OCI-LY7 (cell line): ENCODE measurements at regions not wholly inside any gene's neighbourhood (a gene's known extent, or its start where the extent isn't known, plus 50 kb on each side); places are given as distances from the start of the nearest gene placed in this dataset.

Experiments used
- BruUV-seq: library from RNA; stranded (reverse); fragments of 400-500 nt; replicated peaks from 2 replicates; lab custom pipeline; 2021; lab: Mats Ljungman, UMichigan
- CTCF ChIA-PET: fragments of 300-600 bp; sonication (Branson Sonifier 250); formaldehyde crosslinking; loops from one replicate; lab custom pipeline; 2022; ENCODE audit warnings: antibody characterized with exemption; ENCODE audit not compliant: unreplicated experiment; lab: Charles Lee
- POLR2A ChIA-PET: fragments of 300-600 bp; sonication (Branson Sonifier 250); formaldehyde crosslinking; loops from one replicate; lab custom pipeline; 2022; ENCODE audit warnings: antibody characterized with exemption; lab: Charles Lee
- DNase-seq: peaks from one replicate; pipeline ENCODE4 v3.0.0-alpha.2; 2015; ENCODE audit warnings: low spot score
- H2AFZ ChIP-seq: fragments of 200-600 bp; sonication (generic), shearing (Covaris generic); 2 replicates; pipeline ENCODE4 v1.6.1; 2014; ENCODE audit warnings: mild to moderate bottlenecking, antibody characterized with exemption, low read length, moderate library complexity
- H3K27ac ChIP-seq: fragments of 200-600 bp; sonication (generic); 2 replicates; pipeline ENCODE4 v1.5.1; 2014; ENCODE audit warnings: mixed run types, low read depth, mild to moderate bottlenecking, moderate library complexity, low read length, inconsistent platforms; ENCODE audit not compliant: poor library complexity, severe bottlenecking
- H3K36me3 ChIP-seq: fragments of 200-600 bp; sonication (generic); 2 replicates; pipeline ENCODE4 v1.6.1; 2014; ENCODE audit warnings: mild to moderate bottlenecking, antibody characterized with exemption, low read length, moderate library complexity, mixed read lengths; ENCODE audit not compliant: insufficient read depth
- H3K4me1 ChIP-seq: fragments of 200-600 bp; sonication (generic); 2 replicates; pipeline ENCODE4 v1.5.1; 2014; ENCODE audit warnings: mild to moderate bottlenecking, low read length; ENCODE audit not compliant: insufficient read depth, poor library complexity, severe bottlenecking
- H3K4me2 ChIP-seq: fragments of 200-600 bp; sonication (generic); 2 replicates; pipeline ENCODE4 v1.6.1; 2014; ENCODE audit warnings: mild to moderate bottlenecking, low read length
- H3K4me3 ChIP-seq: fragments of 200-600 bp; sonication (generic); 2 replicates; pipeline ENCODE4 v1.5.1; 2014; ENCODE audit warnings: mild to moderate bottlenecking, low read depth, low read length; ENCODE audit not compliant: poor library complexity, severe bottlenecking
- H3K79me2 ChIP-seq: fragments of 200-600 bp; sonication (generic); 2 replicates; pipeline ENCODE4 v1.6.1; 2016; ENCODE audit warnings: low read depth, mild to moderate bottlenecking, low read length, moderate library complexity, mixed read lengths; ENCODE audit not compliant: insufficient read depth
- H3K9me2 ChIP-seq: fragments of 200-600 bp; sonication (generic); 2 replicates; pipeline ENCODE4 v1.6.1; 2016; ENCODE audit warnings: mild to moderate bottlenecking, low read length, mixed read lengths; ENCODE audit not compliant: insufficient read depth
- H3K9me3 ChIP-seq: fragments of 200-600 bp; sonication (generic); 2 replicates; pipeline ENCODE4 v1.6.1; 2014; ENCODE audit warnings: mild to moderate bottlenecking, mixed run types, low read length, mixed read lengths
- H4K20me1 ChIP-seq: fragments of 200-600 bp; sonication (generic); 2 replicates; pipeline ENCODE4 v1.6.1; 2014; ENCODE audit warnings: mild to moderate bottlenecking, antibody characterized with exemption, low read length, moderate library complexity, mixed read lengths; ENCODE audit not compliant: insufficient read depth
- EZH2phosphoT487 ChIP-seq: fragments of 200-600 bp; sonication (generic); IDR thresholded peaks from 2 replicates; pipeline ENCODE4 v1.6.1; 2018; ENCODE audit warnings: low read depth, borderline replicate concordance, mild to moderate bottlenecking, mixed run types, antibody characterized with exemption, low read length, moderate library complexity, mixed read lengths
- intact Hi-C: fragments of 100-400 bp; cut with micrococcal nuclease; formaldehyde crosslinking; loops from one replicate; pipeline ENCODE4 v1.10.0; 2022; ENCODE audit not compliant: unreplicated experiment
- TF ChIP-seq, protein P1 (sequence below): fragments of 200-600 bp; sonication (generic); conservative IDR thresholded peaks from 2 replicates; pipeline ENCODE4 v1.5.1; 2014; ENCODE audit warnings: mild to moderate bottlenecking, antibody characterized with exemption, low read length, moderate library complexity, mixed read lengths

DNA sequence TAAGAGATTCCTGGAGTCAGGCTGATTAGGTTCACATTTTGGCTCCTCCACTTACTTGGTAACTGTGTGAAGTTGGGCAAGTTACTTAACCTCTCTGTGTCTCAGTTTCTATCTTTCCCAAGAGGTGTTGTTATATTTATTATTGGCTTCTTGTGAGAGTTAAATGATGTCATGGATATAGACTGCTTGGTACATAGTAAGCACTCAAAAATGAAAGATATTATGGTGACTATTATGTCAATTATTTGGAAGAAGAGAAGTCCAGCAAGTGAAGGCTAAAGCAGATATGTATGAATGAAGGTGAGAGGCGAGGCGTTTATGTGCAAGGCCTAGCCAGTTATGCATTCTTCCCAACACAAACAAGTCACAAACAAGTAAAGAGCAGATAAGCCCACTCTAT is 417.4 kb downstream of the TSN start:
- POLR2A ChIA-PET = no interaction called here
- H3K36me3 ChIP-seq = no peaks in the 10 kb centered on the region

DNA sequence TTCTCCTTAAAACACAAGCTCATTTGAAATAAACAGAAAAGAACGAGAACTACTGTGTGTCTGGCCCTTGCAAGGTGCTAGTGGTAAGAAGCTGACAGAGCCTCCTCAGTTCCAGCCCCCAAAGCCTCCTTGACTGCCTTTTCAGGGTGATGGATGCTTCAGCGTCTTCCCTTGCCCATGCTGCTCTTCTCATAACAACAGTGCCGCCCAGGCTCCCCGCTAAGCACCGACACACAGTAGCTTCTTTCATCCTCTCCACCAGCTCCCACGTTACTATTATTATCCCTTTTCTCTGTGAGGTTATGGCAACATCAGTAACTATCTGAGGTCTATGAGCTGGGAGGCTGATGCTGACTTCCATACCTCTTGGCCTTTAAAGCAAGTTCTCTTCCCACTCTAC is 418.6 kb downstream of the TSN start:
- ChIA-PET CTCF (no interaction called here), POLR2A (interaction anchor here (0.8 kb wide), 1 partner anchor 14 kb away, joined by 3 read pairs; no protein-coding TSS in a partner anchor)
- TF ChIP-seq, protein P1, sequence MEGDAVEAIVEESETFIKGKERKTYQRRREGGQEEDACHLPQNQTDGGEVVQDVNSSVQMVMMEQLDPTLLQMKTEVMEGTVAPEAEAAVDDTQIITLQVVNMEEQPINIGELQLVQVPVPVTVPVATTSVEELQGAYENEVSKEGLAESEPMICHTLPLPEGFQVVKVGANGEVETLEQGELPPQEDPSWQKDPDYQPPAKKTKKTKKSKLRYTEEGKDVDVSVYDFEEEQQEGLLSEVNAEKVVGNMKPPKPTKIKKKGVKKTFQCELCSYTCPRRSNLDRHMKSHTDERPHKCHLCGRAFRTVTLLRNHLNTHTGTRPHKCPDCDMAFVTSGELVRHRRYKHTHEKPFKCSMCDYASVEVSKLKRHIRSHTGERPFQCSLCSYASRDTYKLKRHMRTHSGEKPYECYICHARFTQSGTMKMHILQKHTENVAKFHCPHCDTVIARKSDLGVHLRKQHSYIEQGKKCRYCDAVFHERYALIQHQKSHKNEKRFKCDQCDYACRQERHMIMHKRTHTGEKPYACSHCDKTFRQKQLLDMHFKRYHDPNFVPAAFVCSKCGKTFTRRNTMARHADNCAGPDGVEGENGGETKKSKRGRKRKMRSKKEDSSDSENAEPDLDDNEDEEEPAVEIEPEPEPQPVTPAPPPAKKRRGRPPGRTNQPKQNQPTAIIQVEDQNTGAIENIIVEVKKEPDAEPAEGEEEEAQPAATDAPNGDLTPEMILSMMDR = no peak
- no peak for TF ChIP-seq EZH2phosphoT487
- no peaks in the 10 kb centered on the region for H3K36me3 ChIP-seq
- H3K27ac ChIP-seq = no peak overlapping the region
- no peak overlapping the region for H2AFZ ChIP-seq
- intact Hi-C loops = no loop called here
- no peaks in the 10 kb centered on the region for H3K9me3 ChIP-seq
- BruUV-seq = no TSS peak
- H3K4me3 ChIP-seq = no peak overlapping the region
- DNase-seq = no peak
- no peak overlapping the region for H3K4me2 ChIP-seq
- H3K4me1 ChIP-seq = no peaks in the 10 kb centered on the region
- H3K79me2 ChIP-seq = no peaks in the 10 kb centered on the region
- H3K9me2 ChIP-seq = no peaks in the 10 kb centered on the region
- no peaks in the 10 kb centered on the region for H4K20me1 ChIP-seq

More for the DNA sequence above, 417.4 kb downstream of the TSN start:
- H3K4me3 ChIP-seq = no peak overlapping the region
- no peaks in the 10 kb centered on the region for H4K20me1 ChIP-seq
- H3K9me3 ChIP-seq = no peaks in the 10 kb centered on the region
- BruUV-seq = no TSS peak
- intact Hi-C loops = no loop called here
- H3K4me1 ChIP-seq = no peaks in the 10 kb centered on the region
- H2AFZ ChIP-seq = no peak overlapping the region
- H3K4me2 ChIP-seq = no peak overlapping the region
- H3K27ac ChIP-seq = no peak overlapping the region
- no peaks in the 10 kb centered on the region for H3K79me2 ChIP-seq
- no peaks in the 10 kb centered on the region for H3K9me2 ChIP-seq
- TF ChIP-seq, protein P1 = no peak
- no peak for TF ChIP-seq EZH2phosphoT487
- no peak for DNase-seq
- CTCF ChIA-PET = no interaction called here

DNA sequence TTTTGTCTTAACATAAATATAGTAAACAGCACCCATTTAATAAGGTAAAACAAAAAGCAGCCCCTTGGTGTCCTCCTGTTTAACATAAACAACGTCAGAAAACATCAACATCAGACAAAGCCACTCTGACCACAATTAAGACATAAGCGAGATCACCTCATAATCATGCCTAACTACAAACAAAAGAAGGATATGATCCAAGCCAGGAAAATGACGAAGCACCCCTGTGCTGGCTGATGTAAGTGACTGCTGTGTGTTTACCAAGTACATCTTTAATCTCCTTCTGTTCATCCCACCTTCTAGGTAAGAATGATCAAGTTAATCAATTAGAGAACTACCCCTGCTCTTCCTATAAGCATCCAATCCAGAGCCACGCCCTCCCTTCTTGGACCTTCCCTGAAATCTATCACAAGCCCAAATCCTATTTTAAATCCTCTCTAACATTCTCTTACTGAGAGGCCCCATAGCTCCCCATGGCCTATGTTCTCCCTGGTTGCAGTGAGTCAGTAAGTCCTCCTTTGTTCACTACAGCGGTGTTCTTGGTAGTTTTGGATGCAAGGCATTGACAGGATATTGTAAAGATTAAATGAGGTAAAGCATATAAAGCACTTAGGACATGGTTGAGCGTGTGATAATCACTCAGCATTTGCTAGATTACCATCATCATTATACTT is 424.2 kb downstream of the TSN start:
- H3K4me1 ChIP-seq = no peaks in the 10 kb centered on the region
- no peak overlapping the region for H3K4me2 ChIP-seq
- no peak for TF ChIP-seq EZH2phosphoT487
- TF ChIP-seq, protein P1 = no peak
- no peaks in the 10 kb centered on the region for H3K9me2 ChIP-seq
- H3K36me3 ChIP-seq = no peaks in the 10 kb centered on the region
- POLR2A ChIA-PET = no interaction called here
- H2AFZ ChIP-seq = no peak overlapping the region
- no peaks in the 10 kb centered on the region for H3K79me2 ChIP-seq
- intact Hi-C loops = no loop called here
- BruUV-seq = no TSS peak
- H3K27ac ChIP-seq = no peak overlapping the region
- H3K9me3 ChIP-seq = no peaks in the 10 kb centered on the region
- H3K4me3 ChIP-seq = no peak overlapping the region
- H4K20me1 ChIP-seq = no peaks in the 10 kb centered on the region
- no peak for DNase-seq
- CTCF ChIA-PET = no interaction called here
